HUES64 (cell line): ENCODE measurements at regions not wholly inside any gene's neighbourhood (a gene's known extent, or its start where the extent isn't known, plus 50 kb on each side); places are given as distances from the start of the nearest gene placed in this dataset.

Experiments used
- H3K27ac ChIP-seq: 2 replicates; pipeline ENCODE4 v1.7.0; 2013; ENCODE audit warnings: low read depth, low read length, inconsistent platforms
- H3K27me3 ChIP-seq: 2 replicates; pipeline ENCODE4 v1.6.1; 2013; ENCODE audit warnings: mild to moderate bottlenecking, low read length; ENCODE audit not compliant: insufficient read depth
- H3K36me3 ChIP-seq: 2 replicates; pipeline ENCODE4 v1.6.1; 2013; ENCODE audit warnings: mild to moderate bottlenecking, low read length; ENCODE audit not compliant: insufficient read depth
- H3K4me1 ChIP-seq: 2 replicates; pipeline ENCODE4 v1.6.1; 2013; ENCODE audit warnings: mild to moderate bottlenecking, low read length, moderate library complexity; ENCODE audit not compliant: insufficient read depth
- H3K4me3 ChIP-seq: 2 replicates; pipeline ENCODE4 v1.5.1; 2013; ENCODE audit warnings: mild to moderate bottlenecking, low read length, moderate library complexity
- H3K9ac ChIP-seq: 2 replicates; pipeline ENCODE4 v1.6.1; 2013; ENCODE audit warnings: mild to moderate bottlenecking, low read depth, low read length
- H3K9me3 ChIP-seq: 2 replicates; pipeline ENCODE4 v1.6.1; 2013; ENCODE audit warnings: low read depth, low read length; ENCODE audit not compliant: insufficient read depth
- WGBS: fragments of 150-250, 120-280 bp; methylation state at CpG from one replicate; pipeline ENCODE4 v1.1.7; 2013; ENCODE audit warnings: missing lambda C conversion rate; 5-methylcytosine and 5-hydroxymethylcytosine counted together

DNA sequence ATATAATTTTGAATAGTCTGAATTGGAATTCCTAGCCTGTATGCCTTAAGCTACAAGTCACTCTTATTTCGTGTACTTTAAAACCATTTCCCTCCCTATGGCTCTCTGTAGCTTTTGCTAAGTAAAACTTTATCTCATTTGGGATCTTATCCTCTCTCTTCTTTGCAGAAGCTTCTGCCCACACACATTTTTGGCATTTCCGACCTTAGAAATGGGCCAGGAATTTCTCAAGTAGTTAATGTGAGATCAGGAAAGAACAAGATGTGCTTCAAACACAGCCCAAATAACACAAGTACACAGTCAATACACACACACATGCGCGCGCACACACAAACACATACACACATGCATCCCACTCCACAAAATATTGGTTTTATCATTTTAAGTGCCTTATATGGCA, 931.0 kb upstream of the MIR17HG start:
- H3K4me3 ChIP-seq = no peak overlapping the region
- WGBS = 76% methylated on average over 5 of the region's 5 CpGs
- peaks cover 29% of the 10 kb centered on the region for H3K4me1 ChIP-seq
- no peaks in the 10 kb centered on the region for H3K36me3 ChIP-seq
- no peak overlapping the region for H3K27ac ChIP-seq
- H3K9ac ChIP-seq = no peak overlapping the region
- no peaks in the 10 kb centered on the region for H3K27me3 ChIP-seq
- H3K9me3 ChIP-seq = no peaks in the 10 kb centered on the region

DNA sequence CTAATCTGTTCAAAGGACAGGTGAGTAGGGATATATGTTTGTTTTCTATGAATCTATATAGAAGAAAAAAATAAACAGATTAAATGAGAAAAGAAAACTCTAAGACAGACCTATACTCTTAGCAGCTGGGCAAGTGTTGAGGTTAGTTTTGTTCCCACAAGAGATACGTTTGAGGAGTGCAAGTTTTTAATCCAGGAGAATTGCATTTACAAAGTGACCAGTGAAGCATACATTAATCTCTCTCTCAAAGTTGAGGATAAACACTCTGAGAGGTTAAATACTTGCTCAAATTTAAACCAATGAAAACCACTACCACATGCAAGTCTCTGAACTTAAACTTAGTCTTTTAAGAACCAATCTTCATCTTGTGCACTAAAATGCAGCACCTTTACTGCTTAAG, 930.5 kb upstream of the MIR17HG start:
- no peak overlapping the region for H3K27ac ChIP-seq

DNA sequence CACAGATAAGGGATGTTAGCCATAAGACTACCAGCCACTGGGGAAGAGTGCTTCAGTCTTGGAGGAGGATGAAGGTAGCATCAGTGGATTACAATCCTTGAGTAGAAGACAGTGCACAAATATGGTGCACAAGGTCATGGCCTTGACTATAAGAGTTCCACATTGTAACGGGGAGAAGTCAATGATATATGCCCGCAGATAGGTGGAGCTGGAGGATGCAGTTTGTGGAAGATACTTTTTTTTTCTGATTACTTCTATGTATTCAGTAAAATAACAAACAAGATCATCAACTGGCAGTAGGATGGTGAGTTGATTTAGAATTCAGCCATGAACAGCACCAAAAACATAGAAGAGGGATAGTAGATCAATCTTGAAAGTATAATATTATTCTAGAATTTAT, 926.8 kb upstream of the MIR17HG start:
- 89% methylated on average over 2 of the region's 2 CpGs for WGBS
- no peak overlapping the region for H3K27ac ChIP-seq
- H3K4me3 ChIP-seq = no peak overlapping the region
- H3K9ac ChIP-seq = no peak overlapping the region
- H3K4me1 ChIP-seq = peaks cover 12% of the 10 kb centered on the region; the same call in 1 of the 2 replicates
- H3K36me3 ChIP-seq = no peaks in the 10 kb centered on the region
- H3K27me3 ChIP-seq = no peaks in the 10 kb centered on the region
- H3K9me3 ChIP-seq = no peaks in the 10 kb centered on the region

More for the DNA sequence above, 930.5 kb upstream of the MIR17HG start:
- no peaks in the 10 kb centered on the region for H3K9me3 ChIP-seq
- no peaks in the 10 kb centered on the region for H3K27me3 ChIP-seq
- no peaks in the 10 kb centered on the region for H3K36me3 ChIP-seq
- H3K9ac ChIP-seq = no peak overlapping the region
- no CpG with 5 or more reads among the region's 1 CpG for WGBS
- no peak overlapping the region for H3K4me3 ChIP-seq
- peaks cover 29% of the 10 kb centered on the region for H3K4me1 ChIP-seq

- Histone ChIP-seq H3K9me3 (no peaks in the 10 kb centered on the region), H3K27ac (no peak overlapping the region)
- WGBS = 50% methylated on average over 8 of the region's 8 CpGs
These were observed 919.9 kb upstream of the MIR17HG start for GRCh38 chr13:90427322-90428272.

GRCh38 chr13:90428522-90429210, 918.8 kb upstream of the MIR17HG start:
- H3K27ac ChIP-seq = no peak overlapping the region
- no peaks in the 10 kb centered on the region for H3K27me3 ChIP-seq
- 94% methylated on average over 9 of the region's 12 CpGs for WGBS
- no peaks in the 10 kb centered on the region for H3K36me3 ChIP-seq
- H3K4me3 ChIP-seq = no peak overlapping the region
- H3K9ac ChIP-seq = no peak overlapping the region
- H3K4me1 ChIP-seq = no peaks in the 10 kb centered on the region
- no peaks in the 10 kb centered on the region for H3K9me3 ChIP-seq

More at GRCh38 chr13:90427322-90428272, 919.9 kb upstream of the MIR17HG start:
- Histone ChIP-seq H3K4me3 (no peak overlapping the region), H3K9ac (no peak overlapping the region), H3K27me3 (no peaks in the 10 kb centered on the region), H3K36me3 (no peaks in the 10 kb centered on the region), H3K4me1 (no peaks in the 10 kb centered on the region)

GRCh38 chr13:90430127-90430526, 917.4 kb upstream of the MIR17HG start:
- H3K9me3 ChIP-seq = no peaks in the 10 kb centered on the region
- H3K36me3 ChIP-seq = no peaks in the 10 kb centered on the region
- H3K9ac ChIP-seq = no peak overlapping the region
- no peaks in the 10 kb centered on the region for H3K4me1 ChIP-seq
- no peak overlapping the region for H3K27ac ChIP-seq
- no peak overlapping the region for H3K4me3 ChIP-seq
- WGBS = no CpG with 5 or more reads among the region's 2 CpGs
- H3K27me3 ChIP-seq = no peaks in the 10 kb centered on the region

DNA sequence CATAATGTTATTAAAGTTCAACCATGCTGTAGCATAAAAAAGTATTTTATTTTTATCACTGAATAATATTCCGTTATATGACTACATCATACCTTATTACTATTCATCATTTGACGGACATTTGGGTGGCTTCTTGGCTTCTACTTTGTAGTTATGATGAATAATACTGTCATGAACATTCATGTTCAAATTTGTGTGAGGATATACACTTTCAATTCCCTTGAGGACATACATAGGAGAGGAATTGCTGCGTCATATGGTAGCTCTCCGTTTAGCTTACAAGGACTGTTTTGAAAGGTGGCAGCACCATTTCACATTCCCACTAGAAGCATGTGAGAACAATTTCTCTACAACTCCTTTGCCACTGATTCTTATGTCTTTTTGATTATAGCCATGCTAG, 910.8 kb upstream of the MIR17HG start:
- no peaks in the 10 kb centered on the region for H3K4me1 ChIP-seq
- no peak overlapping the region for H3K27ac ChIP-seq
- no peak overlapping the region for H3K9ac ChIP-seq
- H3K9me3 ChIP-seq = no peaks in the 10 kb centered on the region
- no peak overlapping the region for H3K4me3 ChIP-seq
- no peaks in the 10 kb centered on the region for H3K27me3 ChIP-seq
- 97% methylated on average over 2 of the region's 4 CpGs for WGBS
- no peaks in the 10 kb centered on the region for H3K36me3 ChIP-seq

DNA sequence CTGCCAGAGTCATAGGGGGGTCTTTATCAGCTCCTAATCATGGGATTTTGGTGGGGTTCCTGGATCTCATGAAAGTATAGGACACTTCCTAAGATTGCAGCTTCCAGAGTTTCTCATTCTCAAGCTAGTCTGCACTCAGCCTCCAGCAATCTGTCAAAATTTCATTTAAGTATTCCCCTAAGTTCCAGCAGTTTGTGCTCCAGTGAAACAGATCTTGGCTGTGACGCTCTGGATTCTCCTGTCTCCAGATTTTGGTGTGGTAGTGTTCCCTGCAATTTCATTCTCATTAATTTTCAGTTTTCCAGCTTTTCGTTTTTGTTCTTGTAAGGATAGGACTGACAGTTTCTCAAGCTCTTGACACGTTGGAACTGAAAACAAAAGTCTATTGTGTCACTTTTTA, 908.9 kb upstream of the MIR17HG start:
- no peak overlapping the region for H3K4me3 ChIP-seq
- no peaks in the 10 kb centered on the region for H3K27me3 ChIP-seq
- 94% methylated on average over 3 of the region's 3 CpGs for WGBS

GRCh38 chr13:90443268-90443667, 904.2 kb upstream of the MIR17HG start:
- WGBS = 97% methylated on average over 2 of the region's 3 CpGs
- Histone ChIP-seq H3K9me3 (no peaks in the 10 kb centered on the region), H3K36me3 (no peaks in the 10 kb centered on the region), H3K27ac (no peak overlapping the region), H3K27me3 (no peaks in the 10 kb centered on the region), H3K4me3 (no peak overlapping the region), H3K9ac (no peak overlapping the region), H3K4me1 (peaks cover 11% of the 10 kb centered on the region; the same call in 1 of the 2 replicates)

More for the DNA sequence above, 908.9 kb upstream of the MIR17HG start:
- Histone ChIP-seq H3K36me3 (no peaks in the 10 kb centered on the region), H3K9ac (no peak overlapping the region), H3K27ac (no peak overlapping the region), H3K4me1 (no peaks in the 10 kb centered on the region), H3K9me3 (no peaks in the 10 kb centered on the region)

- H3K4me3 ChIP-seq = no peak overlapping the region
- H3K9me3 ChIP-seq = no peaks in the 10 kb centered on the region
- H3K27ac ChIP-seq = no peak overlapping the region
- WGBS = 89% methylated on average over 1 of the region's 1 CpG
- peaks cover 11% of the 10 kb centered on the region; the same call in 1 of the 2 replicates for H3K4me1 ChIP-seq
- no peak overlapping the region for H3K9ac ChIP-seq
- H3K36me3 ChIP-seq = no peaks in the 10 kb centered on the region
- no peaks in the 10 kb centered on the region for H3K27me3 ChIP-seq
These were observed 903.3 kb upstream of the MIR17HG start for GRCh38 chr13:90444232-90444631.

DNA sequence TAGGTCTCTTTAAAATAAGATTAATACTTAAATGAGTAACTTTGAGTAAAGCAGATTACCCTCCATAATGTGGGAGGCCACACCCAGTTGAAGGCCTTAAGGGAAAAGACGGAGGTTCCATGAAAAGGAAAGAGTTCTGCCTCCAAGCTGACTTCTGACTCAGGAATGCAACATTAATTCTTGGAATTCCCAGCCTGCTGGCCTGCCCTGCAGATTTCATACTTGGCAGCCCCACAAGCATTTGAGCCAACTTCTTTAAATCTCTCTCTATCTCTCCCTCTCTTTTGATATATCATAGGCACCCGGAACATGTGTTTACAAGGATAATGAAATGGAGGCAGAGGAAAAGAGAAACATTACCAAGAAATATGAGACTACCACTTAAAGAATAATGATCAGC, 902.3 kb upstream of the MIR17HG start:
- Histone ChIP-seq H3K9me3 (no peaks in the 10 kb centered on the region), H3K36me3 (no peaks in the 10 kb centered on the region), H3K27me3 (no peaks in the 10 kb centered on the region), H3K9ac (no peak overlapping the region), H3K4me3 (no peak overlapping the region), H3K27ac (peak overlapping the region; percentile 21; the same call in 1 of the 2 replicates), H3K4me1 (peaks cover 11% of the 10 kb centered on the region; the same call in 1 of the 2 replicates)
- WGBS = 79% methylated on average over 1 of the region's 2 CpGs
